GM23338 (cell line): ENCODE measurements at regions not wholly inside any gene's neighbourhood (a gene's known extent, or its start where the extent isn't known, plus 50 kb on each side); places are given as distances from the start of the nearest gene placed in this dataset.

Experiments used
- CREB1 ChIP-seq: fragments of 250-450 bp; sonication (Bioruptor Pico); IDR thresholded peaks from 2 replicates; pipeline ENCODE4 v1.5.0; 2020; ENCODE audit warnings: low read depth, mild to moderate bottlenecking, moderate library complexity
- CTCF ChIP-seq, 2 experiments: fragments of 200-600 bp in 1 of 2; sonication (generic) in 1 of 2; conservative IDR thresholded peaks; 2 replicates each; pipeline versions ENCODE4 v1.5.1 to v1.6.1; 2016 to 2017; ENCODE audit warnings: antibody characterized with exemption in 2 of 2, low read depth in 2 of 2, mild to moderate bottlenecking in 2 of 2, moderate library complexity in 1 of 2
- ETS1 ChIP-seq: IDR thresholded peaks from 2 replicates; pipeline ENCODE4 v1.6.1; 2016; ENCODE audit warnings: antibody characterized with exemption
- EZH2 ChIP-seq: fragments of 200-600 bp; sonication (generic); IDR thresholded peaks from one replicate; pipeline ENCODE4 v1.8.0; 2017; ENCODE audit warnings: antibody characterized with exemption, mild to moderate bottlenecking, low read depth; ENCODE audit not compliant: unreplicated experiment
- EZH2phosphoT487 ChIP-seq: fragments of 200-600 bp; sonication (generic); IDR thresholded peaks from one replicate; pipeline ENCODE4 v1.8.1; 2018; ENCODE audit warnings: antibody characterized with exemption; ENCODE audit not compliant: unreplicated experiment
- JUNB ChIP-seq: IDR thresholded peaks from one replicate; pipeline ENCODE4 v1.6.1; 2016; ENCODE audit warnings: antibody characterized with exemption; ENCODE audit not compliant: unreplicated experiment
- NANOG ChIP-seq: IDR thresholded peaks from 2 replicates; pipeline ENCODE4 v1.6.1; 2016; ENCODE audit warnings: antibody characterized with exemption, borderline replicate concordance
- POLR2AphosphoS5 ChIP-seq: IDR thresholded peaks from 2 replicates; pipeline ENCODE4 v1.6.1; 2016; ENCODE audit warnings: antibody characterized with exemption, low read depth
- REST ChIP-seq: IDR thresholded peaks from one replicate; pipeline ENCODE4 v1.6.1; 2018; ENCODE audit warnings: antibody characterized with exemption; ENCODE audit not compliant: unreplicated experiment
- STAT1 ChIP-seq: IDR thresholded peaks from one replicate; pipeline ENCODE4 v1.6.1; 2016; ENCODE audit warnings: antibody characterized with exemption; ENCODE audit not compliant: unreplicated experiment
- ZNF114 ChIP-seq: fragments of 250-450 bp; sonication (Bioruptor Pico); IDR thresholded peaks from 2 replicates; pipeline ENCODE4 v1.5.0; 2020; ENCODE audit warnings: mild to moderate bottlenecking, moderate library complexity
- ZNF462 ChIP-seq: fragments of 250-450 bp; sonication (Bioruptor Pico); IDR thresholded peaks from 2 replicates; pipeline ENCODE4 v1.5.0; 2020; ENCODE audit warnings: mild to moderate bottlenecking, moderate library complexity

GRCh38 chr1:191674626-191675179 lies 483.6 kb upstream of the RGS18 start:
- TF ChIP-seq JUNB (no peak), CTCF (conservative IDR thresholded peaks at IDR 0.05; ENCODE audit: low read depth in 2 of 2) (no peak), ETS1 (no peak), EZH2 (no peak), POLR2AphosphoS5 (no peak), ZNF114 (CRISPR knock-in tag) (no peak), REST (no peak), CREB1 (CRISPR knock-in tag) (no peak), NANOG (no peak), EZH2phosphoT487 (no peak), STAT1 (no peak), ZNF462 (CRISPR knock-in tag) (no peak)
